Right lobe of liver (tissue), 4 donors: ENCODE measurements at regions not wholly inside any gene's neighbourhood (a gene's known extent, or its start where the extent isn't known, plus 50 kb on each side); places are given as distances from the start of the nearest gene placed in this dataset.

Experiments used
- POLR2A ChIP-seq: fragments of 450-650 bp; IDR thresholded peaks from one replicate; pipeline ENCODE4 v1.6.1; 2017; ENCODE audit warnings: antibody characterized with exemption, mild to moderate bottlenecking
- TF ChIP-seq, protein P1 (sequence below), 4 donors: fragments of 200-600 bp in 3 of 4; fragments of 450-650 bp in 1 of 4; IDR thresholded peaks; one replicate each; pipeline versions ENCODE4 v1.5.1 to v1.8.0; 2016 to 2022; ENCODE audit warnings: antibody characterized with exemption in 4 of 4, mild to moderate bottlenecking in 2 of 4
- donor health status: DM: no; HTN: no; CAD: no.
- donor health status: DM: no; HTN: no; CAD: no.
- donor health status: DM: no; HTN: yes; CAD: no.

DNA sequence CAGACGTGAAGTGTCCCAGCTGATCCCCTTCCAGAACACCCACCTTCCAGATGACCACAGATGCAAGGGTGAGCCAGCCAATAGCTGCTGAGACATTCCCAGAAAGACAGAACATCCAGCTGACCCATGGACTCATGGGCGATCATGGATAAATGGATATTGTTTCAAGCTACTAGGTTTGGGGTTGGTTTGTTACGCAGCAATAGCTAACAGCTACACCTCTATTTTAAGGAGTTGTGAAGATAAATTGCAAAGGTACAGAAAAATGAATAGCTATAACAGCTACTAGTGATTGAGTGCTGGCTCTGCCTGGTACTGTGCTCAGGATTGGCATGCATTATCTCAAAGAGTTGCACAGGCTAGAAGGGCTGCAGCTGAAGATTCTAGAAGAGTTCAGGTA is 122.5 kb downstream of the MIAT start:
- TF ChIP-seq, protein P1, sequence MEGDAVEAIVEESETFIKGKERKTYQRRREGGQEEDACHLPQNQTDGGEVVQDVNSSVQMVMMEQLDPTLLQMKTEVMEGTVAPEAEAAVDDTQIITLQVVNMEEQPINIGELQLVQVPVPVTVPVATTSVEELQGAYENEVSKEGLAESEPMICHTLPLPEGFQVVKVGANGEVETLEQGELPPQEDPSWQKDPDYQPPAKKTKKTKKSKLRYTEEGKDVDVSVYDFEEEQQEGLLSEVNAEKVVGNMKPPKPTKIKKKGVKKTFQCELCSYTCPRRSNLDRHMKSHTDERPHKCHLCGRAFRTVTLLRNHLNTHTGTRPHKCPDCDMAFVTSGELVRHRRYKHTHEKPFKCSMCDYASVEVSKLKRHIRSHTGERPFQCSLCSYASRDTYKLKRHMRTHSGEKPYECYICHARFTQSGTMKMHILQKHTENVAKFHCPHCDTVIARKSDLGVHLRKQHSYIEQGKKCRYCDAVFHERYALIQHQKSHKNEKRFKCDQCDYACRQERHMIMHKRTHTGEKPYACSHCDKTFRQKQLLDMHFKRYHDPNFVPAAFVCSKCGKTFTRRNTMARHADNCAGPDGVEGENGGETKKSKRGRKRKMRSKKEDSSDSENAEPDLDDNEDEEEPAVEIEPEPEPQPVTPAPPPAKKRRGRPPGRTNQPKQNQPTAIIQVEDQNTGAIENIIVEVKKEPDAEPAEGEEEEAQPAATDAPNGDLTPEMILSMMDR (IDR thresholded peaks at IDR 0.05): no peak
- no peak for TF ChIP-seq POLR2A
